SK-N-SH treated with all-trans-retinoic acid at 6 μM for 48 hours (cell line): ENCODE measurements at regions not wholly inside any gene's neighbourhood (a gene's known extent, or its start where the extent isn't known, plus 50 kb on each side); places are given as distances from the start of the nearest gene placed in this dataset.

Experiments
- ATAC-seq: fragments of 200-7000 bp; cut with Tn5 transposase; 3 replicates; pipeline ENCODE4 v1.9.1; 2020; ENCODE audit warnings: mild to moderate bottlenecking, moderate library complexity
- BACH2 ChIP-seq: fragments of 250-450 bp; sonication (Bioruptor Pico); IDR thresholded peaks from 2 replicates; pipeline ENCODE4 v1.9.0; 2021; ENCODE audit warnings: mild to moderate bottlenecking, borderline replicate concordance
- CREB5 ChIP-seq: fragments of 250-450 bp; sonication (Bioruptor Pico); IDR thresholded peaks from 2 replicates; pipeline ENCODE4 v1.5.1; 2020; ENCODE audit warnings: low read depth, mild to moderate bottlenecking, moderate library complexity
- CSDC2 ChIP-seq: fragments of 250-450 bp; sonication (Bioruptor Pico); IDR thresholded peaks from 2 replicates; pipeline ENCODE4 v1.5.0; 2020; ENCODE audit warnings: mild to moderate bottlenecking, moderate library complexity
- CSRNP3 ChIP-seq: fragments of 250-450 bp; sonication (Bioruptor Pico); IDR thresholded peaks from 2 replicates; pipeline ENCODE4 v1.5.1; 2021; ENCODE audit warnings: mild to moderate bottlenecking, moderate library complexity
- ESRRG ChIP-seq: fragments of 250-450 bp; sonication (Bioruptor Pico); IDR thresholded peaks from 2 replicates; pipeline ENCODE4 v1.6.1; 2021; ENCODE audit warnings: mild to moderate bottlenecking
- GLIS3 ChIP-seq: fragments of 250-450 bp; sonication (Bioruptor Pico); IDR thresholded peaks from 2 replicates; pipeline ENCODE4 v1.5.0; 2020; ENCODE audit warnings: mild to moderate bottlenecking, moderate library complexity
- ISL1 ChIP-seq: fragments of 250-450 bp; sonication (Bioruptor Pico); IDR thresholded peaks from 2 replicates; pipeline ENCODE4 v2.1.2; 2022; ENCODE audit warnings: mild to moderate bottlenecking, moderate library complexity
- OSR1 ChIP-seq: fragments of 250-450 bp; sonication (Bioruptor Pico); IDR thresholded peaks from 2 replicates; pipeline ENCODE4 v1.8.0; 2022; ENCODE audit warnings: moderate library complexity, mild to moderate bottlenecking, inconsistent platforms
- PATZ1 ChIP-seq: fragments of 250-450 bp; sonication (Bioruptor Pico); IDR thresholded peaks from 2 replicates; pipeline ENCODE4 v1.8.0; 2020; ENCODE audit warnings: mild to moderate bottlenecking, moderate library complexity, borderline replicate concordance
- POU6F1 ChIP-seq: fragments of 250-450 bp; sonication (Bioruptor Pico); IDR thresholded peaks from 2 replicates; pipeline ENCODE4 v1.8.0; 2021; ENCODE audit warnings: low read depth, mild to moderate bottlenecking, moderate library complexity, borderline replicate concordance
- PPARA ChIP-seq: fragments of 250-450 bp; sonication (Bioruptor Pico); IDR thresholded peaks from 2 replicates; pipeline ENCODE4 v1.5.0; 2020; ENCODE audit warnings: mild to moderate bottlenecking, borderline replicate concordance
- TCF4 ChIP-seq: fragments of 250-450 bp; sonication (Bioruptor Pico); IDR thresholded peaks from 2 replicates; pipeline ENCODE4 v1.8.0; 2021; ENCODE audit warnings: mild to moderate bottlenecking, moderate library complexity, borderline replicate concordance
- TOX ChIP-seq: fragments of 250-450 bp; sonication (Bioruptor Pico); IDR thresholded peaks from 2 replicates; pipeline ENCODE4 v1.8.0; 2021; ENCODE audit warnings: mild to moderate bottlenecking, moderate library complexity, borderline replicate concordance
- TSHZ2 ChIP-seq: fragments of 250-450 bp; sonication (Bioruptor Pico); IDR thresholded peaks from 2 replicates; pipeline ENCODE4 v1.5.0; 2020; ENCODE audit warnings: mild to moderate bottlenecking, moderate library complexity
- ZC3H10 ChIP-seq: fragments of 250-450 bp; sonication (Bioruptor Pico); IDR thresholded peaks from 2 replicates; pipeline ENCODE4 v1.5.1; 2021; ENCODE audit warnings: mild to moderate bottlenecking, moderate library complexity
- ZFP3 ChIP-seq: fragments of 250-450 bp; sonication (Bioruptor Pico); IDR thresholded peaks from 2 replicates; pipeline ENCODE4 v1.5.0; 2020; ENCODE audit warnings: mild to moderate bottlenecking, moderate library complexity
- ZFP30 ChIP-seq: fragments of 450-650 bp; formaldehyde crosslinking; IDR thresholded peaks from 2 replicates; pipeline ENCODE4 v1.5.0; 2022; ENCODE audit warnings: mild to moderate bottlenecking, moderate library complexity
- ZNF565 ChIP-seq: fragments of 450-650 bp; formaldehyde crosslinking; conservative IDR thresholded peaks from 2 replicates; pipeline ENCODE4 v1.5.0; 2020; ENCODE audit warnings: low read depth, mild to moderate bottlenecking, moderate library complexity
- ZNF8 ChIP-seq: fragments of 450-650 bp; formaldehyde crosslinking; IDR thresholded peaks from 2 replicates; pipeline ENCODE4 v1.5.0; 2020; ENCODE audit warnings: mild to moderate bottlenecking, moderate library complexity

GRCh38 chr4:146099585-146099984 is 75.9 kb upstream of the LSM6 start:
- TF ChIP-seq BACH2 (CRISPR knock-in tag) (no peak), ZNF8 (CRISPR knock-in tag) (no peak)
- TF ChIP-seq, all 23 proteins: peak for 0
- no peak for ATAC-seq

- ATAC-seq, result no peak
- TF ChIP-seq ZFP3 (CRISPR knock-in tag), result no peak
- TF ChIP-seq PPARA (CRISPR knock-in tag), result no peak
- no peak for TF ChIP-seq PATZ1 (CRISPR knock-in tag)
- TF ChIP-seq CSRNP3 (CRISPR knock-in tag), result no peak
- no peak for TF ChIP-seq GLIS3 (CRISPR knock-in tag)
- TF ChIP-seq, all 23 proteins: peak for 0
Measured at GRCh38 chr4:146098978-146099377, 76.5 kb upstream of the LSM6 start.

GRCh38 chr4:146098397-146098796 is 77.1 kb upstream of the LSM6 start:
- ATAC-seq, result no peak
- TF ChIP-seq ZC3H10 (CRISPR knock-in tag) (no peak), ZFP3 (CRISPR knock-in tag) (no peak), PPARA (CRISPR knock-in tag) (no peak), TOX (CRISPR knock-in tag) (no peak)

GRCh38 chr4:146096371-146096770 is 79.1 kb upstream of the LSM6 start:
- no peak for ATAC-seq
- TF ChIP-seq GLIS3 (CRISPR knock-in tag) (no peak), ZFP30 (CRISPR knock-in tag) (no peak), CSDC2 (CRISPR knock-in tag) (no peak), BACH2 (CRISPR knock-in tag) (no peak), TCF4 (CRISPR knock-in tag) (no peak), PATZ1 (CRISPR knock-in tag) (no peak), TSHZ2 (CRISPR knock-in tag) (no peak), ESRRG (CRISPR knock-in tag) (no peak), CREB5 (no peak), ISL1 (CRISPR knock-in tag) (no peak), OSR1 (no peak), ZNF565 (no peak), POU6F1 (CRISPR knock-in tag) (no peak)
